Liver (tissue), 8 donors: ENCODE measurements at regions not wholly inside any gene's neighbourhood (a gene's known extent, or its start where the extent isn't known, plus 50 kb on each side); places are given as distances from the start of the nearest gene placed in this dataset.

Source experiments
- DNase-seq: peaks from one replicate; pipeline ENCODE4 v3.0.0-alpha.2; 2017; ENCODE audit warnings: low spot score
- H3K27ac ChIP-seq, 2 donors: one replicate each; pipeline ENCODE4 v1.7.0; 2013; ENCODE audit warnings: inconsistent platforms in 2 of 2, low read length in 2 of 2, control low read depth in 1 of 2, low read depth in 1 of 2, mild to moderate bottlenecking in 1 of 2
- H3K27me3 ChIP-seq, 4 donors: one replicate each; pipeline versions ENCODE4 v1.6.1 to v1.7.0; 2013; ENCODE audit warnings: low read length in 3 of 4, inconsistent platforms in 1 of 4, mild to moderate bottlenecking in 1 of 4, moderate library complexity in 1 of 4; ENCODE audit not compliant: control insufficient read depth in 4 of 4, insufficient read depth in 4 of 4
- H3K36me3 ChIP-seq, 4 donors: one replicate each; pipeline versions ENCODE4 v1.6.1 to v1.7.0; 2013; ENCODE audit warnings: low read length in 3 of 4, mild to moderate bottlenecking in 3 of 4, low read depth in 1 of 4, moderate library complexity in 1 of 4; ENCODE audit not compliant: control insufficient read depth in 4 of 4, insufficient read depth in 3 of 4
- H3K4me1 ChIP-seq, 4 donors: one replicate each; pipeline versions ENCODE4 v1.6.1 to v1.7.0; 2013; ENCODE audit warnings: low read length in 3 of 4, mild to moderate bottlenecking in 3 of 4, moderate library complexity in 1 of 4; ENCODE audit not compliant: control insufficient read depth in 4 of 4, insufficient read depth in 4 of 4
- H3K4me3 ChIP-seq, 3 donors: one replicate each; pipeline versions ENCODE4 v1.6.1 to v1.7.0; 2013; ENCODE audit warnings: low read length in 3 of 3, control low read depth in 1 of 3, low read depth in 1 of 3, mild to moderate bottlenecking in 1 of 3
- H3K9ac ChIP-seq, 2 donors: one replicate each; pipeline ENCODE4 v1.7.0; 2013; ENCODE audit warnings: low read length in 2 of 2, mild to moderate bottlenecking in 2 of 2, moderate library complexity in 2 of 2, control low read depth in 1 of 2, low read depth in 1 of 2
- H3K9me3 ChIP-seq, 4 donors: one replicate each; pipeline versions ENCODE4 v1.6.1 to v1.7.0; 2013; ENCODE audit warnings: low read length in 3 of 4; ENCODE audit not compliant: control insufficient read depth in 4 of 4
- ATF3 ChIP-seq: IDR thresholded peaks from 2 replicates; pipeline ENCODE4 v1.6.1; 2016; ENCODE audit warnings: antibody characterized with exemption
- CTCF ChIP-seq: fragments of 150-350 bp; IDR thresholded peaks from 2 replicates; pipeline ENCODE4 v1.5.1; 2017; ENCODE audit warnings: improper control_type of control experiment, low read depth, low read length; ENCODE audit not compliant: missing input control
- EGR1 ChIP-seq, 2 donors: IDR thresholded peaks; 2 replicates each; pipeline ENCODE4 v1.6.1; 2016 to 2018; ENCODE audit warnings: antibody characterized with exemption in 2 of 2, low read depth in 2 of 2
- FOXA1 ChIP-seq: IDR thresholded peaks from 2 replicates; pipeline ENCODE4 v1.6.1; 2016; ENCODE audit warnings: antibody characterized with exemption
- FOXA2 ChIP-seq: IDR thresholded peaks from 2 replicates; pipeline ENCODE4 v1.6.1; 2016; ENCODE audit warnings: antibody characterized with exemption
- GABPA ChIP-seq, 2 donors: IDR thresholded peaks in 1 of 2; conservative IDR thresholded peaks in 1 of 2; 2 replicates each; pipeline ENCODE4 v1.6.1; 2016; ENCODE audit warnings: antibody characterized with exemption in 2 of 2, mild to moderate bottlenecking in 1 of 2, moderate library complexity in 1 of 2
- HNF4A ChIP-seq, 2 donors: conservative IDR thresholded peaks; 2 replicates each; pipeline ENCODE4 v1.6.1; 2016; ENCODE audit warnings: antibody characterized with exemption in 2 of 2, mild to moderate bottlenecking in 2 of 2
- HNF4G ChIP-seq: IDR thresholded peaks from 2 replicates; pipeline ENCODE4 v1.6.1; 2016; ENCODE audit warnings: antibody characterized with exemption
- JUND ChIP-seq, 2 donors: IDR thresholded peaks; 2 replicates each; pipeline ENCODE4 v1.6.1; 2016; ENCODE audit warnings: antibody characterized with exemption in 2 of 2
- MAX ChIP-seq: IDR thresholded peaks from 2 replicates; pipeline ENCODE4 v1.6.1; 2016; ENCODE audit warnings: antibody characterized with exemption
- NR2F2 ChIP-seq: IDR thresholded peaks from 2 replicates; pipeline ENCODE4 v1.6.1; 2016; ENCODE audit warnings: antibody characterized with exemption
- RAD21 ChIP-seq, 2 donors: IDR thresholded peaks; 2 replicates each; pipeline ENCODE4 v1.6.1; 2016; ENCODE audit warnings: antibody characterized with exemption in 2 of 2, mild to moderate bottlenecking in 2 of 2
- REST ChIP-seq: IDR thresholded peaks from 2 replicates; pipeline ENCODE4 v1.6.1; 2016; ENCODE audit warnings: antibody characterized with exemption, mild to moderate bottlenecking
- RXRA ChIP-seq, 2 donors: IDR thresholded peaks; 2 replicates each; pipeline ENCODE4 v1.6.1; 2017 to 2018; ENCODE audit warnings: antibody characterized with exemption in 2 of 2, mild to moderate bottlenecking in 1 of 2
- SP1 ChIP-seq: IDR thresholded peaks from 2 replicates; pipeline ENCODE4 v1.6.1; 2018; ENCODE audit warnings: antibody characterized with exemption, mild to moderate bottlenecking
- TAF1 ChIP-seq: conservative IDR thresholded peaks from 2 replicates; pipeline ENCODE4 v1.6.1; 2016; ENCODE audit warnings: antibody characterized with exemption, mild to moderate bottlenecking
- YY1 ChIP-seq: IDR thresholded peaks from 2 replicates; pipeline ENCODE4 v1.6.1; 2016; ENCODE audit warnings: antibody characterized with exemption, mild to moderate bottlenecking
- ZBTB33 ChIP-seq: IDR thresholded peaks from 2 replicates; pipeline ENCODE4 v1.6.1; 2016; ENCODE audit warnings: antibody characterized with exemption
- WGBS: extraction: QIAGEN DNeasy Blood & Tissue Kit; methylation state at CpG from one replicate; pipeline ENCODE4 v1.1.7; 2013; 5-methylcytosine and 5-hydroxymethylcytosine counted together
- donor health status: healthy.
- donor health status: healthy.
- donor health status: healthy.
- donor health status: healthy.
- donor health status: healthy.

- no peak overlapping the region for H3K9ac ChIP-seq
- no peak overlapping the region for H3K4me3 ChIP-seq
- no peaks in the 10 kb centered on the region for H3K27me3 ChIP-seq
- no peak overlapping the region for H3K27ac ChIP-seq
- TF ChIP-seq FOXA2: no peak
- no peak for TF ChIP-seq EGR1 (IDR thresholded peaks at IDR 0.05; ENCODE audit: low read depth in 2 of 2)
- TF ChIP-seq MAX: no peak
- no peak for TF ChIP-seq YY1
- TF ChIP-seq ZBTB33: no peak
- no peak for TF ChIP-seq HNF4G
- no peak for TF ChIP-seq JUND (IDR thresholded peaks at IDR 0.05)
- TF ChIP-seq ATF3: no peak
- TF ChIP-seq GABPA (IDR thresholded peaks at IDR 0.05 in 1 of 2, conservative IDR thresholded peaks at IDR 0.05 in 1 of 2): no peak
- TF ChIP-seq RAD21 (IDR thresholded peaks at IDR 0.05): no peak
- no peak for TF ChIP-seq FOXA1
- no peak for TF ChIP-seq SP1
- TF ChIP-seq REST: no peak
- no peak for TF ChIP-seq TAF1
- no peak for TF ChIP-seq CTCF
- no peak for TF ChIP-seq HNF4A (conservative IDR thresholded peaks at IDR 0.05)
- no peak for TF ChIP-seq NR2F2
- no peak for TF ChIP-seq RXRA (IDR thresholded peaks at IDR 0.05)
- WGBS: 79% methylated on average over 2 of the region's 2 CpGs
- H3K9me3 ChIP-seq: peaks cover 0 to 3% (median 1%) of the 10 kb centered on the region in 4 donors
- H3K36me3 ChIP-seq: no peaks in the 10 kb centered on the region
- DNase-seq: no peak
- H3K4me1 ChIP-seq: no peaks in the 10 kb centered on the region
Observed at GRCh38 chr5:158039911-158040347, 181.0 kb upstream of the CLINT1 start.

GRCh38 chr5:158039441-158039840 is 180.5 kb upstream of the CLINT1 start:
- peaks cover 0 to 5% (median 4%) of the 10 kb centered on the region in 4 donors for H3K9me3 ChIP-seq
- H3K4me3 ChIP-seq: no peak overlapping the region
- WGBS: 49% methylated on average over 1 of the region's 1 CpG
- no peaks in the 10 kb centered on the region for H3K27me3 ChIP-seq
- H3K4me1 ChIP-seq: no peaks in the 10 kb centered on the region
- DNase-seq: no peak
- no peak overlapping the region for H3K27ac ChIP-seq
- no peaks in the 10 kb centered on the region for H3K36me3 ChIP-seq
- H3K9ac ChIP-seq: no peak overlapping the region
- no peak for TF ChIP-seq RAD21 (IDR thresholded peaks at IDR 0.05)
- TF ChIP-seq HNF4A (conservative IDR thresholded peaks at IDR 0.05): no peak
- no peak for TF ChIP-seq MAX
- TF ChIP-seq REST: no peak
- TF ChIP-seq GABPA (IDR thresholded peaks at IDR 0.05 in 1 of 2, conservative IDR thresholded peaks at IDR 0.05 in 1 of 2): no peak
- no peak for TF ChIP-seq CTCF
